ENCODE measurements at regions not wholly inside any gene's neighbourhood (a gene's known extent, or its start where the extent isn't known, plus 50 kb on each side); places are given as distances from the start of the nearest gene placed in this dataset.

DNA sequence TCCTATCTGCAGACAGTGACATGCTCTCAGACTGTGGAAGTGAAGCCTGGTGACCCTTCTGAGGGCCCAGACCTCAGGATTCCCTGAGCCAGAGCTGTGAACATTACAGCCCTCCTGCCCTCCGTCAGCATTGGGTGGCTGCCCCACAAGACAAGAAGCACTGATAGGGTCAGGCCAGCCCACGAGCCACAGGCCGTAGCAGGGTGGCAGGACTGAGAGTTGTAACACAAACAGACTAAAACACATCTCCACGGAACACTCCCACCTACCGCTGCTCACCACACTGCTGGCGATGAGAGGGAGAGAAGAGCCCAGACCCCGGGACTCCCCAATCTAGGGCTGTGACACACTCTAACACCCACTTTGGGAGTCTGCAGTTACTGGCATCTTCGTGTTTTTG, 264.8 kb upstream of the FSIP2 start:
- Histone ChIP-seq H3K36me3 (ENCODE audit: insufficient read depth, low read length) (no peaks in the 10 kb centered on the region), H3K79me2 (ENCODE audit: insufficient read depth, low read depth, low read length) (no peaks in the 10 kb centered on the region), H2AFZ (ENCODE audit: low read length) (no peak overlapping the region), H3K9me2 (ENCODE audit: insufficient read depth, low read length) (no peaks in the 10 kb centered on the region), H3K4me3 (ENCODE audit: low read depth, low read length, poor library complexity, severe bottlenecking) (no peak overlapping the region), H3K4me1 (ENCODE audit: insufficient read depth, low read length, poor library complexity, severe bottlenecking) (no peaks in the 10 kb centered on the region), H3K27ac (ENCODE audit: low read depth, low read length, poor library complexity, severe bottlenecking) (no peak overlapping the region), H3K9me3 (ENCODE audit: low read length) (no peaks in the 10 kb centered on the region), H4K20me1 (ENCODE audit: insufficient read depth, low read length) (no peaks in the 10 kb centered on the region), H3K4me2 (ENCODE audit: low read length) (no peak overlapping the region)
- no TSS peak for BruUV-seq (replicated peaks)
- POLR2A ChIA-PET: no interaction called here
- CTCF ChIA-PET (ENCODE audit: unreplicated experiment): no interaction called here
- DNase-seq (ENCODE audit: low spot score): no peak
- TF ChIP-seq EZH2phosphoT487 (IDR thresholded peaks at IDR 0.05; ENCODE audit: borderline replicate concordance, low read depth, low read length): no peak
- TF ChIP-seq, protein P1, sequence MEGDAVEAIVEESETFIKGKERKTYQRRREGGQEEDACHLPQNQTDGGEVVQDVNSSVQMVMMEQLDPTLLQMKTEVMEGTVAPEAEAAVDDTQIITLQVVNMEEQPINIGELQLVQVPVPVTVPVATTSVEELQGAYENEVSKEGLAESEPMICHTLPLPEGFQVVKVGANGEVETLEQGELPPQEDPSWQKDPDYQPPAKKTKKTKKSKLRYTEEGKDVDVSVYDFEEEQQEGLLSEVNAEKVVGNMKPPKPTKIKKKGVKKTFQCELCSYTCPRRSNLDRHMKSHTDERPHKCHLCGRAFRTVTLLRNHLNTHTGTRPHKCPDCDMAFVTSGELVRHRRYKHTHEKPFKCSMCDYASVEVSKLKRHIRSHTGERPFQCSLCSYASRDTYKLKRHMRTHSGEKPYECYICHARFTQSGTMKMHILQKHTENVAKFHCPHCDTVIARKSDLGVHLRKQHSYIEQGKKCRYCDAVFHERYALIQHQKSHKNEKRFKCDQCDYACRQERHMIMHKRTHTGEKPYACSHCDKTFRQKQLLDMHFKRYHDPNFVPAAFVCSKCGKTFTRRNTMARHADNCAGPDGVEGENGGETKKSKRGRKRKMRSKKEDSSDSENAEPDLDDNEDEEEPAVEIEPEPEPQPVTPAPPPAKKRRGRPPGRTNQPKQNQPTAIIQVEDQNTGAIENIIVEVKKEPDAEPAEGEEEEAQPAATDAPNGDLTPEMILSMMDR (conservative IDR thresholded peaks at IDR 0.05; ENCODE audit: low read length): no peak
- intact Hi-C loops (cut with micrococcal nuclease; ENCODE audit: unreplicated experiment): no loop called here

GRCh38 chr2:185475914-185476313, 262.7 kb upstream of the FSIP2 start:
- Histone ChIP-seq H2AFZ (ENCODE audit: low read length) (no peak overlapping the region), H3K9me3 (ENCODE audit: low read length) (no peaks in the 10 kb centered on the region), H3K27ac (ENCODE audit: low read depth, low read length, poor library complexity, severe bottlenecking) (no peak overlapping the region), H3K9me2 (ENCODE audit: insufficient read depth, low read length) (no peaks in the 10 kb centered on the region), H3K4me2 (ENCODE audit: low read length) (no peak overlapping the region), H3K4me1 (ENCODE audit: insufficient read depth, low read length, poor library complexity, severe bottlenecking) (no peaks in the 10 kb centered on the region), H3K79me2 (ENCODE audit: insufficient read depth, low read depth, low read length) (no peaks in the 10 kb centered on the region), H3K4me3 (ENCODE audit: low read depth, low read length, poor library complexity, severe bottlenecking) (no peak overlapping the region), H3K36me3 (ENCODE audit: insufficient read depth, low read length) (no peaks in the 10 kb centered on the region), H4K20me1 (ENCODE audit: insufficient read depth, low read length) (no peaks in the 10 kb centered on the region)
- ChIA-PET CTCF (ENCODE audit: unreplicated experiment) (no interaction called here), POLR2A (no interaction called here)
- DNase-seq (ENCODE audit: low spot score): no peak
- intact Hi-C loops (cut with micrococcal nuclease; ENCODE audit: unreplicated experiment): no loop called here
- TF ChIP-seq EZH2phosphoT487 (IDR thresholded peaks at IDR 0.05; ENCODE audit: borderline replicate concordance, low read depth, low read length): no peak
- BruUV-seq (replicated peaks): no TSS peak

- TF ChIP-seq, protein P1 (conservative IDR thresholded peaks at IDR 0.05; ENCODE audit: low read length): no peak
- no peak for TF ChIP-seq EZH2phosphoT487 (IDR thresholded peaks at IDR 0.05; ENCODE audit: borderline replicate concordance, low read depth, low read length)
- Histone ChIP-seq H3K9me2 (ENCODE audit: insufficient read depth, low read length) (no peaks in the 10 kb centered on the region), H3K4me2 (ENCODE audit: low read length) (no peak overlapping the region), H3K4me3 (ENCODE audit: low read depth, low read length, poor library complexity, severe bottlenecking) (no peak overlapping the region), H3K4me1 (ENCODE audit: insufficient read depth, low read length, poor library complexity, severe bottlenecking) (no peaks in the 10 kb centered on the region), H3K9me3 (ENCODE audit: low read length) (no peaks in the 10 kb centered on the region), H3K36me3 (ENCODE audit: insufficient read depth, low read length) (no peaks in the 10 kb centered on the region), H3K79me2 (ENCODE audit: insufficient read depth, low read depth, low read length) (no peaks in the 10 kb centered on the region), H2AFZ (ENCODE audit: low read length) (no peak overlapping the region), H3K27ac (ENCODE audit: low read depth, low read length, poor library complexity, severe bottlenecking) (no peak overlapping the region), H4K20me1 (ENCODE audit: insufficient read depth, low read length) (no peaks in the 10 kb centered on the region)
- intact Hi-C loops (cut with micrococcal nuclease; ENCODE audit: unreplicated experiment): no loop called here
- no TSS peak for BruUV-seq (replicated peaks)
- DNase-seq (ENCODE audit: low spot score): no peak
- CTCF ChIA-PET (ENCODE audit: unreplicated experiment): no interaction called here
- POLR2A ChIA-PET: interaction anchor here (0.6 kb wide), 1 partner anchor 15 kb away, joined by 4 read pairs; no protein-coding TSS in a partner anchor
Observed at GRCh38 chr2:185477452-185477851, 261.2 kb upstream of the FSIP2 start.
